ENCODE measurements at regions not wholly inside any gene's neighbourhood (a gene's known extent, or its start where the extent isn't known, plus 50 kb on each side); places are given as distances from the start of the nearest gene placed in this dataset.

DNA sequence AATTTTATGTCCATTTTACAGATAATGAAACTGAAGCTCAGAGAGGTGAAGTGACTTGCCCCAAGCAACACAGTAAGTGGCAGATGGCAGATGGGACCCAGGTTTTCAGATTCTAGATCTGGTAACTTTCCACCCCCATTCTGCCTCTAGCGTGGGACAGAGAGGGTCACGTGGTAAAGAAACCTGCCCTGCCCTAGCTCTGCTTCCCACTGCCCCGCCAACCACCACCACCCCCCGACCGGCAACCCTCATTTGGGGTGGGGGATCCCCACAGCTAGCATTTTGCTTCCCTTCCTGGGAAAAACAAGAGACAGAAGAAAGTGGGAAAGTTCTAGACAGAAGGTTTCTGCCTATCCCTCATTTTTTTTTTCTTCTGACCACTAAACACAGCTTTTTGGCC is 172.5 kb downstream of the ACTL7B start:
- DNase-seq (ENCODE audit: low read depth), result no peak
- no peak overlapping the region for H3K4me3 ChIP-seq (ENCODE audit: low read depth, low read length)
- TF ChIP-seq, protein P1, sequence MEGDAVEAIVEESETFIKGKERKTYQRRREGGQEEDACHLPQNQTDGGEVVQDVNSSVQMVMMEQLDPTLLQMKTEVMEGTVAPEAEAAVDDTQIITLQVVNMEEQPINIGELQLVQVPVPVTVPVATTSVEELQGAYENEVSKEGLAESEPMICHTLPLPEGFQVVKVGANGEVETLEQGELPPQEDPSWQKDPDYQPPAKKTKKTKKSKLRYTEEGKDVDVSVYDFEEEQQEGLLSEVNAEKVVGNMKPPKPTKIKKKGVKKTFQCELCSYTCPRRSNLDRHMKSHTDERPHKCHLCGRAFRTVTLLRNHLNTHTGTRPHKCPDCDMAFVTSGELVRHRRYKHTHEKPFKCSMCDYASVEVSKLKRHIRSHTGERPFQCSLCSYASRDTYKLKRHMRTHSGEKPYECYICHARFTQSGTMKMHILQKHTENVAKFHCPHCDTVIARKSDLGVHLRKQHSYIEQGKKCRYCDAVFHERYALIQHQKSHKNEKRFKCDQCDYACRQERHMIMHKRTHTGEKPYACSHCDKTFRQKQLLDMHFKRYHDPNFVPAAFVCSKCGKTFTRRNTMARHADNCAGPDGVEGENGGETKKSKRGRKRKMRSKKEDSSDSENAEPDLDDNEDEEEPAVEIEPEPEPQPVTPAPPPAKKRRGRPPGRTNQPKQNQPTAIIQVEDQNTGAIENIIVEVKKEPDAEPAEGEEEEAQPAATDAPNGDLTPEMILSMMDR (IDR thresholded peaks at IDR 0.05; ENCODE audit: insufficient read depth, low read depth, low read length, missing control alignments), result no peak

DNA sequence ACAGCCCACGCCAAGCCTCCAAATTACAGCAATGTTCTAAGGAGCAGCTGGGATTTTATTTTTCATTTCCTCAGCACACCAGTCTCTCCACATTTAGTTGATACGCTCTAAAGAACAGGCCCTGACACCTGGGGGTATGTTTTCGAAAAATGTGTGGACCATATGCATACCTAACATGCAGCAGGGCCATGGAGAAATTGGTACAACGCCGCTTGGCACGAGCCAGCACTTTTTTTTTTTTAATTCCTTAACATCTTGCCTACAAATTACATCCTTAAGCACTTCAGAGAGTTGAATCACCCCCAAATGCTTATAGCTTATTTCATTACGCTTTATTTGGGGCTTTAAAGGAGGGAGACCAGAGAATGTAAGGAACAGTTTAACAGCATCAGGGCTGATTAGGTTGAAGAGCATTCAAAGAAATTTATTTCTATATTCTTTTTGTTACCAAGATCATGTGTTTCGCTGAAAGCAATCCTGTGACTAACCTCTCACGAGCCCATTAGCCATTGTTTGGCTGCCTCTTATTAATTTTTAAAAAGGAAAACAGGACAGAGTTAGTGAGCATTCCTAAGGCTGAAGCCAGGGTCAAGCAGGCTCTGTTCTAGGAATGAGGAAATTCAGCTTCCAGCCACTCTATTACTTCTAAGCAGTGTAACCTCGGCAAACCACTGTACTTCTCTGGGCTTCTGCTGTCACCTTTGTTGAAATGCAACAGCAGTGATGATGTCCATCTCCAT is 173.8 kb downstream of the ACTL7B start:
- TF ChIP-seq, protein P1 (IDR thresholded peaks at IDR 0.05; ENCODE audit: insufficient read depth, low read depth, low read length, missing control alignments), result no peak
- DNase-seq (ENCODE audit: low read depth), result no peak
- no peak overlapping the region for H3K4me3 ChIP-seq (ENCODE audit: low read depth, low read length)

DNA sequence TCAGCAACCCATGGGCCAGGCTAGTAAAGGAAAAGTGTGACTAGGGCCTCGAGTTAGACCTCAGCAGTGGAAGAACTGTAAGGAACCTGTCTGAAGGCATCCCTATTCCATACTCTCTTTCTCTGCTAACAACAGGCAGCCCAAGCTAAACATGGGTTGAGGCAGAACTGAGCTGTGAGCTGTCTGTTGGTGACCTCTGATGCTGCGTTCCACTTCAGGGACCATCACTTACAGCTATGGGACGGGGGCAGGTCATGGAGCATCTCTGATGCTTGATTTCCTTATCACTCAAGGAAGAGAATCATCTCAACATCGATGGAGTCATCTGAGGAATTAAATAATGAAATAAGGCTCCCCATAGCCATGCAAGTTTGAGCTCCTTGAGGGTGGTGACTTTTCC is 174.8 kb downstream of the ACTL7B start:
- H3K4me3 ChIP-seq (ENCODE audit: low read depth, low read length), result no peak overlapping the region
- TF ChIP-seq, protein P1 (IDR thresholded peaks at IDR 0.05; ENCODE audit: insufficient read depth, low read depth, low read length, missing control alignments), result no peak
- no peak for DNase-seq (ENCODE audit: low read depth)

DNA sequence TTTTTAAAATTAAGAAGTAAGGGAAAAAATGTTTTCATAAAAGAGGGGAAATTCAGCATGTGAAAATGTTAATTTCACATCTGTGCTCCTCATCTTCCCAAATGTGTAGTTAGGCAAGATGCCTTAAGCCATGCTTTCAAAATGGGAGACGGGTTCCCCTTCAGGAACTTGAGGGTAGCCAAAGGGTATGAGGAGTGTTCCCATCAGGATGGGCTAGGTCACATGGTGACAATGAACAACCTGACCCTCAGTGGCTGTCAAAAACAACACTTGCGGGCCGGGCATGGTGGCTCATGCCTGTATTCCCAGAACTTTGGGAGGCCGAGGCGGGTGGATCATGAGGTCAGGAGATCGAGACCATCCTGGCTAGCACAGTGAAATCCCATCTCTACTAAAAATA is 178.0 kb downstream of the ACTL7B start:
- DNase-seq (ENCODE audit: low read depth), result no peak
- TF ChIP-seq, protein P1 (IDR thresholded peaks at IDR 0.05; ENCODE audit: insufficient read depth, low read depth, low read length, missing control alignments), result no peak
- H3K4me3 ChIP-seq (ENCODE audit: low read depth, low read length), result no peak overlapping the region

DNA sequence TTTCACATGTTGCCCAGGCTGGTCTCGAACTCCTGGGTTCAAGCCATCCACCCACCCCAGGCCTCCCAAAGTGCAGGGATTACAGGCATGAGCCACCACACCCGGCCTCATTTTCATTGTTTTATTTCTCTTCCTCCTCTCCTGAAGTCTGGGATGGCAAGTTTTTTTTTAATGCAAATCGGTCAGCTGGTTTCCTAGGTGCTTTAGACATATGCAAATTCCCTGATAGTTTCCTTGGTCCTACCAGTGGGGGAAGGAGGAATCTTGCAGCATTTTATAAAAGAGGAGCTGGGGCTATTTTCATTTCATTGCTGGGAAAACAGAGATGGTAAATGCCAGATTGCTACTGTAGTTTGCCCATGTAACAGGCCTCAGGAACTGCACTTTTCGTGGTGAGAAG is 179.4 kb downstream of the ACTL7B start:
- TF ChIP-seq, protein P1 (IDR thresholded peaks at IDR 0.05; ENCODE audit: insufficient read depth, low read depth, low read length, missing control alignments), result no peak
- DNase-seq (ENCODE audit: low read depth), result no peak
- H3K4me3 ChIP-seq (ENCODE audit: low read depth, low read length), result no peak overlapping the region

DNA sequence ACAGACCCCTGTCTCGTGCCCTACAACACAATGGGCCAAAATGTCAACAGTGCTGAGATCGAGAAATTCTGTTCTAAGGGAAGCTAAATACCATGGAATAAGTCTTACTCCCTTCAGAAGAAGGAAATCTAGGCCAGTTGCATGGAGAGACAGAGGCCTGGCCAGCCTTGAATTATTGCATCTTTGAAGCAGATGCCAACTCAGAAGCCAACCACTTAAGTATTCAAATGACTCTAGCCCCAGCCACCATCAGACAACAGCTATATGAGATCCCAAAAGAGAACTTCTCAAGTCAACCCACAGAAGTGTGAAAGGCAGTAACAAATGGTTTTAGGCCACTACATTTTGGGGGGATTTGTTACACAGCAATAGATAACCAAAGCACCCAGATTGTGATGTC is 180.1 kb downstream of the ACTL7B start:
- TF ChIP-seq, protein P1 (IDR thresholded peaks at IDR 0.05; ENCODE audit: insufficient read depth, low read depth, low read length, missing control alignments), result no peak
- DNase-seq (ENCODE audit: low read depth), result no peak
- no peak overlapping the region for H3K4me3 ChIP-seq (ENCODE audit: low read depth, low read length)
